Parathyroid adenoma (tissue), 2 donors: ENCODE measurements at regions not wholly inside any gene's neighbourhood (a gene's known extent, or its start where the extent isn't known, plus 50 kb on each side); places are given as distances from the start of the nearest gene placed in this dataset.

Experiments used
- H2AFZ ChIP-seq: fragments of 300-600 bp; sonication (generic); one replicate; pipeline ENCODE4 v1.7.0; 2017; ENCODE audit warnings: antibody characterized with exemption, mild to moderate bottlenecking
- H3K27ac ChIP-seq: fragments of 300-600 bp; sonication (generic); one replicate; pipeline ENCODE4 v1.7.0; 2017
- H3K27me3 ChIP-seq: fragments of 300-600 bp; sonication (generic); one replicate; pipeline ENCODE4 v1.7.0; 2017; ENCODE audit warnings: low read length; ENCODE audit not compliant: control insufficient read depth, insufficient read depth
- H3K36me3 ChIP-seq: fragments of 300-600 bp; sonication (generic); one replicate; pipeline ENCODE4 v1.7.0; 2017; ENCODE audit warnings: low read length; ENCODE audit not compliant: control insufficient read depth, insufficient read depth
- H3K4me1 ChIP-seq: fragments of 300-600 bp; sonication (generic); one replicate; pipeline ENCODE4 v1.7.0; 2017; ENCODE audit warnings: control low read depth
- H3K4me2 ChIP-seq: fragments of 300-600 bp; sonication (generic); one replicate; pipeline ENCODE4 v1.7.0; 2017; ENCODE audit warnings: low read length
- H3K4me3 ChIP-seq: fragments of 300-600 bp; sonication (generic); one replicate; pipeline ENCODE4 v1.7.0; 2017; ENCODE audit warnings: low read depth, low read length
- H3K79me2 ChIP-seq: fragments of 300-600 bp; sonication (generic); one replicate; pipeline ENCODE4 v1.7.0; 2017; ENCODE audit warnings: control low read depth
- H3K9ac ChIP-seq: fragments of 300-600 bp; sonication (generic); one replicate; pipeline ENCODE4 v1.7.0; 2017; ENCODE audit warnings: mild to moderate bottlenecking
- H3K9me3 ChIP-seq: fragments of 300-600 bp; sonication (generic); one replicate; pipeline ENCODE4 v1.7.0; 2017; ENCODE audit warnings: low read length; ENCODE audit not compliant: control insufficient read depth
- TF ChIP-seq, protein P1 (sequence below): fragments of 300-600 bp; sonication (generic); IDR thresholded peaks from one replicate; pipeline ENCODE4 v1.7.0; 2017; ENCODE audit warnings: antibody characterized with exemption, mild to moderate bottlenecking
- donor health status: primary hyperparathyroidism.

DNA sequence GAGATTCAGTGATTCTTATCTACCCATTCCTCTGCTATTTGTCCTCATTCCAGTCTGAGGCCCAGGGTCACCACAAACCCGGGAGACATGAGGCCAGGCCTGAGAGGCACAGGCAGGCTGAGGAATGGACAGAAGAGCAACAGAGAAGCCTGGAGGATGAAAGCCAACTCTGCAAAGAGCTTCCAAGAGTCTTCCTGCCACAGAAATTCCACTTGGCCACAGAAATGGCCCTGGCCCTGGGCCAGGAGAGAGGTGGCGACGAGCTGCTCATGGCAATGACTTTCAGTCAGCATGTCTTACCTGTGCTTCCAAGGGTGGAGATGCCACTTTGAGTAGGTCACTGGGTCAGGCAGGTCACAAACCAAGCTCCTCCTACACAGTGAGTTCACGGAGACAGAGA, 155.3 kb upstream of the PKDCC start:
- Histone ChIP-seq H3K27me3 (no peaks in the 10 kb centered on the region), H3K9ac (no peak overlapping the region), H3K4me1 (no peaks in the 10 kb centered on the region), H3K4me3 (no peak overlapping the region), H3K36me3 (no peaks in the 10 kb centered on the region), H2AFZ (no peak overlapping the region), H3K4me2 (no peak overlapping the region), H3K9me3 (no peaks in the 10 kb centered on the region), H3K27ac (no peak overlapping the region), H3K79me2 (no peaks in the 10 kb centered on the region)
- TF ChIP-seq, protein P1, sequence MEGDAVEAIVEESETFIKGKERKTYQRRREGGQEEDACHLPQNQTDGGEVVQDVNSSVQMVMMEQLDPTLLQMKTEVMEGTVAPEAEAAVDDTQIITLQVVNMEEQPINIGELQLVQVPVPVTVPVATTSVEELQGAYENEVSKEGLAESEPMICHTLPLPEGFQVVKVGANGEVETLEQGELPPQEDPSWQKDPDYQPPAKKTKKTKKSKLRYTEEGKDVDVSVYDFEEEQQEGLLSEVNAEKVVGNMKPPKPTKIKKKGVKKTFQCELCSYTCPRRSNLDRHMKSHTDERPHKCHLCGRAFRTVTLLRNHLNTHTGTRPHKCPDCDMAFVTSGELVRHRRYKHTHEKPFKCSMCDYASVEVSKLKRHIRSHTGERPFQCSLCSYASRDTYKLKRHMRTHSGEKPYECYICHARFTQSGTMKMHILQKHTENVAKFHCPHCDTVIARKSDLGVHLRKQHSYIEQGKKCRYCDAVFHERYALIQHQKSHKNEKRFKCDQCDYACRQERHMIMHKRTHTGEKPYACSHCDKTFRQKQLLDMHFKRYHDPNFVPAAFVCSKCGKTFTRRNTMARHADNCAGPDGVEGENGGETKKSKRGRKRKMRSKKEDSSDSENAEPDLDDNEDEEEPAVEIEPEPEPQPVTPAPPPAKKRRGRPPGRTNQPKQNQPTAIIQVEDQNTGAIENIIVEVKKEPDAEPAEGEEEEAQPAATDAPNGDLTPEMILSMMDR, result no peak

DNA sequence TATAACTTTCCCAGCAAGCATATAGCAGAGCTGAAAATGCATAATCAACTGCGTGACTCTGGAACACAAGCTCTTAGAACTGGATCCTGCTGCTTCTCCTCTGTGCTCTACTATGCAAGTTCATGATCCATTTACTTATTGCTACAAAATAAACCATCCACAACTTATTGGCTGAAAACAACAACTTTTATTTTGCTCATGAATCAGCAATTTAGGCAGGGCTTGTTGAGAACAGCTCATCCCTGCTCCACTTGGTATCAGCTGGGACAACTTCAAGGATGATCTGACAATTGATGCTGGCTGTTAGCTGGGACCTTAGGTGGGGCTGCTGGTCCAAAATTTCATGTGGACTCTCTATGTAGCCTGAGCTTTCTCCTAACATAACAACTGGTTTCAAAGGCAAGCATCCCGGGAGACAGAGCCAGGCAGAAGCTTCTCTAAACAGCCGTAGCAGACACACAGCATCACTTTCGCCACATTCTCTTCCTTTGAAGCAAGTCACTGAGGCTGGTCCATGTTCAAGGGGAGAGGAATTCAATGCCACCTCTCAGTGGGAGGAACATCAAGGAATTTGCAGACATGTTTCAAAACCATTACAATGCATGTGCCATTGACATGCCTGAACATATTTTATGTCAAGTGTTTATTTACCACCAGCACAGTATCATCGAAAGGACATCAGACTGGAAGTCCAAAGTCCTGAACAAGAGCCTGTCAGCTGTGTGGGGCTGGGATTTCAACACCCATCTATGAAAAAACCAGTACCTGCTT, 153.1 kb upstream of the PKDCC start:
- no peak overlapping the region for H3K4me3 ChIP-seq
- no peaks in the 10 kb centered on the region for H3K4me1 ChIP-seq
- no peaks in the 10 kb centered on the region for H3K79me2 ChIP-seq
- H3K27ac ChIP-seq, result no peak overlapping the region
- no peaks in the 10 kb centered on the region for H3K9me3 ChIP-seq
- peaks cover 3% of the 10 kb centered on the region for H3K27me3 ChIP-seq
- TF ChIP-seq, protein P1, result no peak
- no peak overlapping the region for H2AFZ ChIP-seq
- no peak overlapping the region for H3K4me2 ChIP-seq
- no peak overlapping the region for H3K9ac ChIP-seq
- H3K36me3 ChIP-seq, result no peaks in the 10 kb centered on the region

DNA sequence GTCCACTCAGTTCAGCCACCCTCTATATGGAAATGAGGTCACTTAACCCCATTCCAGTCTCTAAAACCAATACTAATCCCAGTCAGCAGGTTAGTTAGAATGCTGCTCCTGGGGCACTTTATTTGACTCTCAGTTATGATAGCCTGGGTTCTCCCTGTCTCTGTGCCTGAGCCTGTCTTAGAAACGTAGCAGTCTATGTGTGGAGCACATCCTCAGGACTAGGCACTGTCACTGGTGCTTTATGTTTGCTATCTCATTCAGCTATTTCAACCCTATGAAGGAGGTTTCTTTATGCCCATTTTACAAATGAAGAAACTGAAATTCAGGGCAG, 152.5 kb upstream of the PKDCC start:
- no peak overlapping the region for H3K4me2 ChIP-seq
- H3K79me2 ChIP-seq, result no peaks in the 10 kb centered on the region
- H3K4me3 ChIP-seq, result no peak overlapping the region
- H3K9me3 ChIP-seq, result no peaks in the 10 kb centered on the region
- no peak overlapping the region for H3K27ac ChIP-seq
- peaks cover 3% of the 10 kb centered on the region for H3K27me3 ChIP-seq
- TF ChIP-seq, protein P1, result no peak
- H3K36me3 ChIP-seq, result no peaks in the 10 kb centered on the region
- H2AFZ ChIP-seq, result no peak overlapping the region
- H3K9ac ChIP-seq, result no peak overlapping the region
- H3K4me1 ChIP-seq, result no peaks in the 10 kb centered on the region

DNA sequence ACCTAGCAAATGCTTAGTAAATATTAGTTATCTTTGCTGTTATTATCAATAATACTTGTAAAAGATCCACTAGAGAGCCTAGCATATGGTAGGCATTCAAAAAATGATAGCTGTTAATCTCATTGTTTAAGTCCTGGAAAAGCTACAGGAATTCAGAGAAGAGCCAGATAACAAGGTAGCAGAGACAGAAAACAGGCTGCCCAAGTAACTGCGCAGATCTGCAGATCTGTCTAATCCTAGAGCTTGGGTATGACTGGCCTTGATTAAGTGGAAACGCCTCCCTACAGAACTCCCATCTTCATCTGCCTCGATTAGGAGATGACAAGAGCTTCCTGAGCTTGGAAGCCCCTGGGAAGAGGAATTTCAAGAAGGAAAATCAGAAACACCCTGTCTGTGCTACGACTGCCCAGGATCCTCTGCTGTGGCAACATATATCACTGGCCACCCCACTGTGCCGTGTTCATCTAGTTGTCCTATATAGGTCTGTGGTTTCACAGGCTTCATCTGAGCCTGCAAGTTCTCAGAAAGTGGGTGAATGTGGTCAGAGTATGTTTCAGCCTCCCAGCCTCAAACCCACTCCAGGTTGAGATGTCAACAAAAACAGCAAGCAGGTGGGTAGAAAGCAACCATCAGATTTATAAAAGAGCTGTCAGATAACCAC, 151.5 kb upstream of the PKDCC start:
- Histone ChIP-seq H2AFZ (no peak overlapping the region), H3K79me2 (no peaks in the 10 kb centered on the region), H3K36me3 (no peaks in the 10 kb centered on the region), H3K4me1 (no peaks in the 10 kb centered on the region), H3K9ac (no peak overlapping the region), H3K27ac (no peak overlapping the region), H3K27me3 (peaks cover 3% of the 10 kb centered on the region), H3K9me3 (no peaks in the 10 kb centered on the region), H3K4me2 (no peak overlapping the region), H3K4me3 (no peak overlapping the region)
- TF ChIP-seq, protein P1, result no peak

DNA sequence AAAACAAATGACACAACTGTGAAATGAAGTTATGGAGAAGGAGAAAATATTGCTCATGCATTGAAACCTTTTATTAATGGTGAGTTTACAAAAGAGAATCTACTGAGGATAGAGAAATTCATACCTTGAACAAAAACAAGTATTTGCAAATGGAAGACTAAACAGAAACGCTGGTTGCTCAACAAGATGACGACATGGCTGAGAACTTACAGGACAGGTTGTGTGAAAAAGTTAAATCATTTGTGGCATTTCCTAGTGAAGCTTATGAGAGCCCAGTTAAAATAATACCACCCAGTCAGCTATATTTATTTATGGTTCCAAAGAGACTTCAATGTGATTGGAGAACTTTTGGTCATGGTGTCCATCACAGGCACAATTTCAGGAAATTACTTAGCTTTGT, 148.6 kb upstream of the PKDCC start:
- Histone ChIP-seq H3K27me3 (peaks cover 3% of the 10 kb centered on the region), H3K79me2 (no peaks in the 10 kb centered on the region), H2AFZ (no peak overlapping the region), H3K4me2 (no peak overlapping the region), H3K27ac (no peak overlapping the region), H3K9ac (no peak overlapping the region), H3K9me3 (no peaks in the 10 kb centered on the region), H3K4me3 (no peak overlapping the region), H3K4me1 (no peaks in the 10 kb centered on the region), H3K36me3 (no peaks in the 10 kb centered on the region)
- TF ChIP-seq, protein P1, result no peak
